Glutamatergic neuron (in vitro differentiated cells): ENCODE measurements at regions not wholly inside any gene's neighbourhood (a gene's known extent, or its start where the extent isn't known, plus 50 kb on each side); places are given as distances from the start of the nearest gene placed in this dataset.

ENCODE experiments used
- DNase-seq: peaks from one replicate; pipeline ENCODE4 v3.0.0; 2022
- H3K27ac Mint-ChIP-seq: one replicate; pipeline ENCODE4 v1.8.0; 2020; ENCODE audit warnings: mild to moderate bottlenecking, mixed read lengths, inconsistent platforms; ENCODE audit not compliant: unreplicated experiment
- H3K27me3 Mint-ChIP-seq: one replicate; pipeline ENCODE4 v1.8.0; 2020; ENCODE audit warnings: mild to moderate bottlenecking, moderate library complexity, mixed read lengths, inconsistent platforms; ENCODE audit not compliant: unreplicated experiment
- H3K36me3 Mint-ChIP-seq: one replicate; pipeline ENCODE4 v1.8.0; 2020; ENCODE audit warnings: mild to moderate bottlenecking, mixed read lengths, inconsistent platforms; ENCODE audit not compliant: unreplicated experiment
- H3K4me1 Mint-ChIP-seq: one replicate; pipeline ENCODE4 v1.8.0; 2020; ENCODE audit warnings: mild to moderate bottlenecking, low read depth, mixed read lengths, inconsistent platforms; ENCODE audit not compliant: unreplicated experiment
- H3K4me3 Mint-ChIP-seq: one replicate; pipeline ENCODE4 v1.8.0; 2020; ENCODE audit warnings: mild to moderate bottlenecking, mixed read lengths, inconsistent platforms; ENCODE audit not compliant: unreplicated experiment
- H3K9me3 Mint-ChIP-seq: one replicate; pipeline ENCODE4 v1.8.0; 2020; ENCODE audit warnings: mild to moderate bottlenecking, moderate library complexity, mixed read lengths, inconsistent platforms; ENCODE audit not compliant: unreplicated experiment
- CTCF ChIP-seq: fragments of 200-600 bp; sonication (generic); IDR thresholded peaks from one replicate; pipeline ENCODE4 v1.5.0; 2021; ENCODE audit not compliant: partially characterized antibody, unreplicated experiment

- no peak for DNase-seq
- H3K4me1 Mint-ChIP-seq = peaks cover 13% of the 10 kb centered on the region
- H3K27ac Mint-ChIP-seq = no peak overlapping the region
- no peaks in the 10 kb centered on the region for H3K27me3 Mint-ChIP-seq
- no peaks in the 10 kb centered on the region for H3K36me3 Mint-ChIP-seq
- no peak overlapping the region for H3K4me3 Mint-ChIP-seq
- TF ChIP-seq CTCF = no peak
- no peaks in the 10 kb centered on the region for H3K9me3 Mint-ChIP-seq
Measured at GRCh38 chr13:47000165-47000564, 103.3 kb upstream of the HTR2A start.

GRCh38 chr13:46996316-46997030, 99.6 kb upstream of the HTR2A start:
- DNase-seq = no peak
- TF ChIP-seq CTCF = no peak
- H3K27me3 Mint-ChIP-seq = peaks cover 2% of the 10 kb centered on the region
- H3K4me1 Mint-ChIP-seq = peaks cover 2% of the 10 kb centered on the region
- no peak overlapping the region for H3K27ac Mint-ChIP-seq
- no peaks in the 10 kb centered on the region for H3K36me3 Mint-ChIP-seq
- H3K4me3 Mint-ChIP-seq = no peak overlapping the region
- no peaks in the 10 kb centered on the region for H3K9me3 Mint-ChIP-seq

- H3K9me3 Mint-ChIP-seq = no peaks in the 10 kb centered on the region
- H3K36me3 Mint-ChIP-seq = no peaks in the 10 kb centered on the region
- H3K4me3 Mint-ChIP-seq = no peak overlapping the region
- H3K27ac Mint-ChIP-seq = no peak overlapping the region
- no peak for TF ChIP-seq CTCF
- H3K27me3 Mint-ChIP-seq = peaks cover 2% of the 10 kb centered on the region
- peaks cover 2% of the 10 kb centered on the region for H3K4me1 Mint-ChIP-seq
- no peak for DNase-seq
Measured at GRCh38 chr13:46995874-46996273, 99.0 kb upstream of the HTR2A start.

GRCh38 chr13:46994492-46994891, 97.6 kb upstream of the HTR2A start:
- Mint-ChIP-seq H3K27ac (no peak overlapping the region), H3K4me1 (peaks cover 2% of the 10 kb centered on the region)

More at GRCh38 chr13:46994492-46994891, 97.6 kb upstream of the HTR2A start:
- Mint-ChIP-seq H3K27me3 (peaks cover 2% of the 10 kb centered on the region), H3K4me3 (no peak overlapping the region), H3K36me3 (no peaks in the 10 kb centered on the region), H3K9me3 (no peaks in the 10 kb centered on the region)
- no peak for DNase-seq
- TF ChIP-seq CTCF = no peak
